H9 (cell line): ENCODE measurements at regions not wholly inside any gene's neighbourhood (a gene's known extent, or its start where the extent isn't known, plus 50 kb on each side); places are given as distances from the start of the nearest gene placed in this dataset.

Source experiments
- DNase-seq: peaks from one replicate; pipeline ENCODE4 v3.0.0-alpha.2; 2017
- H2AFZ ChIP-seq: one replicate; pipeline ENCODE4 v1.6.1; 2013; ENCODE audit warnings: mild to moderate bottlenecking, low read length, control low read depth, moderate library complexity
- H2AK5ac ChIP-seq: 2 replicates; pipeline ENCODE4 v1.6.1; 2013; ENCODE audit warnings: low read length, control low read depth, mixed read lengths; ENCODE audit not compliant: insufficient read length
- H2BK120ac ChIP-seq: one replicate; pipeline ENCODE4 v1.6.1; 2013; ENCODE audit warnings: low read depth, mild to moderate bottlenecking, low read length, control low read depth, inconsistent platforms; ENCODE audit not compliant: poor library complexity, severe bottlenecking
- H2BK12ac ChIP-seq: 2 replicates; pipeline ENCODE4 v1.6.1; 2013; ENCODE audit warnings: low read length, control low read depth, mixed read lengths, low read depth; ENCODE audit not compliant: insufficient read length
- H2BK15ac ChIP-seq: 2 replicates; pipeline ENCODE4 v1.6.1; 2013; ENCODE audit warnings: low read depth, low read length, control low read depth
- H2BK20ac ChIP-seq: one replicate; pipeline ENCODE4 v1.6.1; 2013; ENCODE audit warnings: low read depth, mild to moderate bottlenecking, low read length, control low read depth, inconsistent platforms; ENCODE audit not compliant: poor library complexity, severe bottlenecking
- H2BK5ac ChIP-seq: 2 replicates; pipeline ENCODE4 v1.6.1; 2013; ENCODE audit warnings: low read length, control low read depth, mixed read lengths; ENCODE audit not compliant: insufficient read length
- H3K14ac ChIP-seq: 2 replicates; pipeline ENCODE4 v1.6.1; 2013; ENCODE audit warnings: low read length, control low read depth; ENCODE audit not compliant: insufficient read depth
- H3K18ac ChIP-seq: 2 replicates; pipeline ENCODE4 v1.6.1; 2013; ENCODE audit warnings: low read depth, mild to moderate bottlenecking, mixed read lengths, low read length, control low read depth; ENCODE audit not compliant: insufficient read length
- H3K23ac ChIP-seq: 2 replicates; pipeline ENCODE4 v1.6.1; 2013; ENCODE audit warnings: low read length, control low read depth, mixed read lengths, low read depth; ENCODE audit not compliant: insufficient read length
- H3K23me2 ChIP-seq: 2 replicates; pipeline ENCODE4 v1.6.1; 2013; ENCODE audit warnings: low read depth, mild to moderate bottlenecking, mixed read lengths, low read length, control low read depth; ENCODE audit not compliant: insufficient read length, poor library complexity, severe bottlenecking
- H3K27ac ChIP-seq: 2 replicates; pipeline ENCODE4 v1.5.1; 2013; ENCODE audit warnings: low read length, control low read depth, mixed read lengths, low read depth; ENCODE audit not compliant: insufficient read length
- H3K27me3 ChIP-seq: 2 replicates; pipeline ENCODE4 v1.6.1; 2013; ENCODE audit warnings: low read length, control low read depth, inconsistent platforms; ENCODE audit not compliant: insufficient read depth
- H3K4ac ChIP-seq: 2 replicates; pipeline ENCODE4 v1.6.1; 2013; ENCODE audit warnings: low read depth, mild to moderate bottlenecking, control low read depth, inconsistent platforms, low read length, moderate library complexity
- H3K4me1 ChIP-seq: 2 replicates; pipeline ENCODE4 v1.6.1; 2013; ENCODE audit warnings: low read length, control low read depth, inconsistent platforms; ENCODE audit not compliant: insufficient read depth
- H3K4me2 ChIP-seq: 2 replicates; pipeline ENCODE4 v1.6.1; 2013; ENCODE audit warnings: low read length, control low read depth, mixed read lengths; ENCODE audit not compliant: insufficient read length, insufficient read depth
- H3K56ac ChIP-seq: 2 replicates; pipeline ENCODE4 v1.6.1; 2013; ENCODE audit warnings: low read depth, mild to moderate bottlenecking, mixed read lengths, low read length, control low read depth; ENCODE audit not compliant: insufficient read length
- H3K79me1 ChIP-seq: 2 replicates; pipeline ENCODE4 v1.6.1; 2013; ENCODE audit warnings: low read depth, mild to moderate bottlenecking, moderate library complexity, low read length, control low read depth, inconsistent platforms; ENCODE audit not compliant: insufficient read depth, poor library complexity, severe bottlenecking
- H3K79me2 ChIP-seq: 2 replicates; pipeline ENCODE4 v1.6.1; 2013; ENCODE audit warnings: low read length, control low read depth, inconsistent platforms; ENCODE audit not compliant: insufficient read depth
- H3K9ac ChIP-seq: 2 replicates; pipeline ENCODE4 v1.6.1; 2013; ENCODE audit warnings: low read length, control low read depth, mixed read lengths; ENCODE audit not compliant: insufficient read length; ENCODE audit errors: extremely low read depth
- H3K9me3 ChIP-seq: one replicate; pipeline ENCODE4 v1.6.1; 2013; ENCODE audit warnings: low read depth, low read length, inconsistent platforms; ENCODE audit not compliant: control insufficient read depth
- H3T11ph ChIP-seq: one replicate; pipeline ENCODE4 v1.6.1; 2013; ENCODE audit warnings: mild to moderate bottlenecking, low read length, control low read depth, inconsistent platforms
- H4K20me1 ChIP-seq: one replicate; pipeline ENCODE4 v1.6.1; 2013; ENCODE audit not compliant: control insufficient read depth, insufficient read length, insufficient read depth
- H4K5ac ChIP-seq: 2 replicates; pipeline ENCODE4 v1.6.1; 2013; ENCODE audit warnings: low read depth, mild to moderate bottlenecking, mixed read lengths, low read length, control low read depth; ENCODE audit not compliant: insufficient read length
- H4K8ac ChIP-seq: replicated peaks from 2 replicates; pipeline ENCODE4 v1.6.1; 2013; ENCODE audit warnings: low read length, control low read depth, mixed read lengths, low read depth; ENCODE audit not compliant: insufficient read length
- H4K91ac ChIP-seq: 2 replicates; pipeline ENCODE4 v1.6.1; 2013; ENCODE audit warnings: low read depth, mild to moderate bottlenecking, moderate library complexity, mixed read lengths, low read length, control low read depth; ENCODE audit not compliant: insufficient read length
- H3K27ac Mint-ChIP-seq, 3 experiments: 2 replicates in 2 of 3; 3 replicates in 1 of 3; pipeline ENCODE4 v1.8.0; 2020 to 2021; ENCODE audit warnings: mixed read lengths in 3 of 3, mild to moderate bottlenecking in 1 of 3, moderate library complexity in 1 of 3
- H3K27me3 Mint-ChIP-seq: 2 replicates; pipeline ENCODE4 v1.8.0; 2021; ENCODE audit warnings: low read depth, mild to moderate bottlenecking, moderate library complexity, mixed read lengths
- H3K36me3 Mint-ChIP-seq, 3 experiments: 2 replicates in 2 of 3; 3 replicates in 1 of 3; pipeline ENCODE4 v1.8.0; 2020 to 2021; ENCODE audit warnings: low read depth in 3 of 3, mixed read lengths in 3 of 3; ENCODE audit not compliant: insufficient read depth in 1 of 3
- H3K4me1 Mint-ChIP-seq, 2 experiments: 2 replicates each; pipeline ENCODE4 v1.8.0; 2020; ENCODE audit warnings: mixed read lengths in 2 of 2
- H3K4me3 Mint-ChIP-seq, 2 experiments: 2 replicates in 1 of 2; 3 replicates in 1 of 2; pipeline ENCODE4 v1.8.0; 2020 to 2021; ENCODE audit warnings: mild to moderate bottlenecking in 2 of 2, mixed read lengths in 2 of 2, moderate library complexity in 1 of 2
- H3K9me3 Mint-ChIP-seq, 2 experiments: 2 replicates in 1 of 2; 3 replicates in 1 of 2; pipeline ENCODE4 v1.8.0; 2020; ENCODE audit warnings: mild to moderate bottlenecking in 2 of 2, mixed read lengths in 2 of 2, moderate library complexity in 1 of 2
- CTCF ChIP-seq: fragments of 200-600 bp; sonication (generic); conservative IDR thresholded peaks from 3 replicates; pipeline ENCODE4 v1.8.0; 2021; ENCODE audit warnings: antibody characterized with exemption, mild to moderate bottlenecking
- WGBS: extraction: QIAGEN DNeasy Blood & Tissue Kit; methylation state at CpG from one replicate; pipeline ENCODE4 v1.1.7; 2013; ENCODE audit warnings: missing lambda C conversion rate, low lambda C conversion rate, mixed read lengths; ENCODE audit not compliant: insufficient read length; ENCODE audit errors: extremely low coverage; 5-methylcytosine and 5-hydroxymethylcytosine counted together

- Histone ChIP-seq H3K18ac (no peak overlapping the region), H3K9ac (no peak overlapping the region), H2BK12ac (no peak overlapping the region), H3K4ac (no peak overlapping the region), H3K9me3 (no peaks in the 10 kb centered on the region), H2BK120ac (no peak overlapping the region), H3K79me1 (no peaks in the 10 kb centered on the region), H4K8ac (no peak overlapping the region), H3K27me3 (no peaks in the 10 kb centered on the region), H3K56ac (no peak overlapping the region), H2AFZ (no peak overlapping the region), H3K23me2 (no peaks in the 10 kb centered on the region), H3K4me2 (no peak overlapping the region), H3K27ac (no peak overlapping the region), H2AK5ac (no peak overlapping the region), H3K79me2 (no peaks in the 10 kb centered on the region), H4K91ac (no peak overlapping the region), H2BK5ac (no peak overlapping the region), H3K4me1 (no peaks in the 10 kb centered on the region), H3T11ph (no peak overlapping the region), H2BK20ac (no peak overlapping the region), H4K20me1 (no peaks in the 10 kb centered on the region), H4K5ac (no peak overlapping the region), H3K23ac (no peak overlapping the region), H2BK15ac (no peak overlapping the region), H3K14ac (no peak overlapping the region)
- Mint-ChIP-seq H3K4me3 (no peak overlapping the region), H3K27ac (peak overlapping the region in 1 of 3 experiments; percentile 78; a peak in 1 of 7 replicates), H3K27me3 (no peaks in the 10 kb centered on the region), H3K4me1 (peaks cover 13 to 17% of the 10 kb centered on the region in 2 experiments), H3K36me3 (no peaks in the 10 kb centered on the region), H3K9me3 (no peaks in the 10 kb centered on the region; a peak in 1 of 5 replicates)
- no CpG with 5 or more reads among the region's 3 CpGs for WGBS
- TF ChIP-seq CTCF, result no peak
- DNase-seq, result no peak
Observed at GRCh38 chr5:52043543-52043942, 660.3 kb downstream of the ISL1 start.
